ENCODE measurements at regions not wholly inside any gene's neighbourhood (a gene's known extent, or its start where the extent isn't known, plus 50 kb on each side); places are given as distances from the start of the nearest gene placed in this dataset.

DNA sequence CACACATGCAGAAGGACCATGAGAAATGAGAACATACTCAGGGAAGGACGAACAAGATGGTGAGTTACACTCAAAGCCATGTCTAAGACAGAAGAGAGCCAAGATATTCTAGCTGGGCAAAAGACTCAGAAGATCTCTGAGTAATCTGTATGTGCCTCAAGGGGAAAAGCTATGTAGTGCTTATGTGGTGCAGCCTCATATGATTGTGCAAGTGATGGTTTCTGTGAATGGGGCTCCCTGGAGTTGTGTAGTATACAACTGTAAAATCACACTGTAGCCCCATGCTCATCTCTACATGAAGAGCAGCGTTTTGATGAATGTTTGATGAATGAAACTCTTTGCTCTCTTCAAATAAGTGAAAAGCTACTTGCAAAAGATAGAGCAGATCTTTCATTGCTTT, 57.5 kb downstream of the OSR1 start:
- no peak for DNase-seq

DNA sequence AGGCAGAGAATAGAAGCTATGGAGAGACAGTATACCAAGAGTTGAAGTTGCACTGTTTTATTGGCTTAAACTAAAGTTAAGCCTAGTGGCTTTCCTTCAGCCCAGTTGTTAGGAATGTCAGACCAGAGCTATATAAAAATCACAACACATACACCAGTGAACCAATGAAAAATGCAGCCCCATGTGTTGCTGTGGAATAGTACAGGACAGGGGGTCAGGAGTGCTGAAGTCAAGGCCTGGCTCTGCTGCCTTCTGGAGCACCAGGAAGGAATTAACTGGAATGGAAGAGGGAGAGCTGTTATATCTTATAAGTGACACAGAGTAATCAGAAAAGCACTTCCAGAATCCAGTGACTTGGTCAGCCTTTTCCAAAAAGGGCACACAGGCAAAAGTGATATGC, 58.9 kb downstream of the OSR1 start:
- DNase-seq, result peak in 1 of 3 experiments; percentile 11

DNA sequence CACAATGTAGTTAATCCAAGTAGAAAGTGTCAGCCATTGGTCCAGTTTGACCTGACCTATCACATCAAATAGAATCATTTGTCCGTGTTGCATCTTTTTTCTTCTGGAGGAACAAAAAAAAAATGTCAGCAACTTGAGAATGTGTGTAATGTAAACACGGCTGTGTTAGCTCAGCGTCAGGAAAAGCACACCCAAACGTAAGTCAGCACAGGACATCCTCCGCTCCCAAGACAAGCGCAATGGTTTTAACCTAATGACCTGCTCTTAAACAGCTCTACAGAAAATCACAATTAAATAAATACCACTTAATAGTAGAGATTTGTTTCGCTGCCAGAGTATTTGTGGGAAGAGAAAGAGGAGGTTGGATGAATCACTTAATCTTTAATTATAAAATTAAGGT, 59.4 kb downstream of the OSR1 start:
- DNase-seq, result peak in 1 of 3 experiments; percentile 19

DNA sequence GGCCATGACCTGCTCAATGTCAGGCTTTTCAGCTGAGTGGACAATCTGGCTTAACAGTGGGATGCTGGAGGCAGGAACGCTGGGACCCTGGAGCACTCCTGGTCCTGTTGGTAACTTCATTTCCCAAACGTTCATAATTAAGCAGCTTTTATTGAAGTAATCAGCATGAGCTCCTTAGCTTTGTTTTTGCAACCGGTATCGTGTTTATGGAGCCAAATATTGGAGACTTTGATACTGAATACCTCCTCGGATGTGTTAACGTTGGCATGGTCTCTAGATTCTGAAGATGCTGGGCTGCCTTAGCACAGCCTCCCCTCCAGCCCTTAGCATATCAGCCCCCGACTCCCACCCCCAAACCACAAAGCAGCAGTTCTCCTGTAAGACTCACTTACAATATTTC, 60.7 kb downstream of the OSR1 start:
- DNase-seq, result no peak

DNA sequence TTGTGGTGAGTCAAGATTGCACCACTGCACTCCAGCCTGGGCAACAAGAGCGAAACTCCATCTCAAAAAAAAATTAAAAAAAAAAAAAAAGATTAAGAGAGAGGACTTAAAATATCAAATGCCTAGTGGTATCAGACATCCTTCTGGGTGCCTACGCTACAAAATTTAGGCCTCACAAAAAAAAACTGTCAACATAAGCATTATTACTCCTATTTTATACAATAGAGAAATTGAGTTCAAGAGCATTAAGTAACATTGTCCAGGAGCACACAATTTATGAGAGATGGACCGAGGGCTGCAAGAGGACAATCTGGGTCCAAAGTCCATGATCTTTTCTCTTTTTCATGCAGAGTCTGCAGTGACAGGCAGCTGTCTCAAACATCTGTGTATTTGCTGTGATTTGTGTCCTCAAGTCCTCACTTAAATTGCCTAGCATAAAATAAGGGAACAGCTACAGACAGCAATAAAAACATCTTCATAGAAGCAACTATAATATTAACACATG, 62.4 kb downstream of the OSR1 start:
- DNase-seq, result no peak

DNA sequence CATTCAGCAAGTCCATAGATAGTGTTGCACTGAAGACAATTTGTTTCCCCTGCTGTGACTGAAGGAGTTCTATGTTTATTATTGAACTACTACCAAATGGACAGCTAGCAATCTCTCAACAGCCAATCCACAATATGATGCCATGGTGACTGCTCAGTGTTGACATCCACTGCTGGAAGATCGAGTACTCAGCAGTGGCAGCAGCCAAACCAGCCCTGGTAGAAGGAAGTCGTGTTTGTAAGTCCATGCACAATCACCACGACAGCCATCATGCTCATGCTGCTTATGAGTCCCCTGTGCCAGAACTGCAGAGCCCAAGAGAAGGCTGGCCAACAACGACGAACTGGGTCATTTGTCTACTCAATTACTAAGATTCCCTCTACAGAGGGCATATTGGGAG, 66.4 kb downstream of the OSR1 start:
- DNase-seq, result peak in 1 of 3 experiments; percentile 8

DNA sequence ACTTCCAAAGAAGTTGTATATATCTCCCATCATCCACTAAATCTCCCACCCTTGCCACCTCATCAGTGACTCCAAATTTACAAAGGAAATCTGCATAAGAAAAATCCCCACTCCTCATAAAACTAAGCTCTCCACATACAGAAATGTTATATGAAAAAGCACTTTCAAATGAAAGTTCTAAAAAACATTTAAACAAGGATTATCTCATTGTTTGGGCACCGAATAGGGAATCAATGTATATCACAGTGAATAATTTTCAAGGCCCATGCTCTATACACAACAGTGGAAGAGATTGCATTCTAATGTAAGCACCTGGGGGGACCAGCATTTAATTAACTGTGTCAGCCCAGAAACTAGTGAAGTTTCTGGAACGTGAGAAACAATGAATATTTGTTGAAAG, 70.1 kb downstream of the OSR1 start:
- no peak for DNase-seq

DNA sequence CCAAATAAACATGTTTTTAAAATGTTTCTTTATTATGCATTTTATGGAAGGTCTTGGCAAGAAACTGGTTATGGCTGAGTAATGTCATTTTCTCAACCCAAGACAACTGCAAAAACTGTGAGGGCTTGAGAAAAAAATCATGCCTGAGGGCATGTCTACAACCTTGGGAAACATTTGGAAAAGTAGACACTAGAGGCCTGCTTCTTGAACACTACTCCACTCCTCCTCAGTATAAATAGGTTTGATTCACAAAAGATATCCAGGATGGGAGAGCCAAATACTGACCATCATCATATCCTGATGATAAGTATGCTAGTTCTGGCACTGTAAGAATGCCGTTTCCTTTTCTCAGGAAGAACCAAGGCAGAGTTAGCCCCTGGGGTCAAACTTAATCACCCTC, 71.1 kb downstream of the OSR1 start:
- DNase-seq, result no peak

DNA sequence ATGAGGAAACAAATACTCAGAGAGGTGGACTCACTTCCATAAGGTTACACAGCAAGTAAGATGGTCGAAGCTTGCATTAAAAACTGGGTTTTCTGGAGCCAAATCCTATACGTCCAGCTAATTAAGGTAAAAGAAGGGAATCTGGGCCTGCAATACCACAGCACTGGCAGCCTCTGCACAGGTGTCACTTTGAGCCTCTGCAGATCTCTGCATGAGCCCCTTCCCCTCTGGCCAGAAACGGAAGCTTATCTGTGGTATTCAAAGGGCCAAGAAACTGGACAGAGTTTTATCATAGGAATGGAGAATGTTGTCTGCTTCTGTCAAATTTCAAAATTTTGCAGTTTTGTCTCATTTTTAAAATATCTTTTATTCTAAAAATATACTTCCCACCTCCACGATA, 76.1 kb downstream of the OSR1 start:
- no peak for DNase-seq

DNA sequence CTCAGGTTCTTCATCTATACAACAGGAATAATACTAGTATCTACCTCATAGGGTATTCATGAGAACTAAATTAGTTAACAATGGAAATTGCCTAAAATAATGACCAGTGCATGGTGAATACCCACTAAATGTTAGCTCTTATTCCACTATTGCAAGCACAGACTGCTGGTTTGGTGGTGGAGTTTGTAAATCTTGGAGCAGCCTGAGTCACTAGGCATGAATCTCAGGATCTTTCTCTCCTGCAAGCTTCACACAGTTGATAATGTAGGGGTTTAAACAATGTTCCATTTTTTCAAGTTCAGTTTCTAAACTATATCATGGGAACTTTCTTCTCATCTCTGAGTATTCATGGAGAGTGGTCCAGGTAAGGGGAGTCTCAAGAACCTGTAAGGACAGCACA, 84.0 kb downstream of the OSR1 start:
- no peak for DNase-seq

DNA sequence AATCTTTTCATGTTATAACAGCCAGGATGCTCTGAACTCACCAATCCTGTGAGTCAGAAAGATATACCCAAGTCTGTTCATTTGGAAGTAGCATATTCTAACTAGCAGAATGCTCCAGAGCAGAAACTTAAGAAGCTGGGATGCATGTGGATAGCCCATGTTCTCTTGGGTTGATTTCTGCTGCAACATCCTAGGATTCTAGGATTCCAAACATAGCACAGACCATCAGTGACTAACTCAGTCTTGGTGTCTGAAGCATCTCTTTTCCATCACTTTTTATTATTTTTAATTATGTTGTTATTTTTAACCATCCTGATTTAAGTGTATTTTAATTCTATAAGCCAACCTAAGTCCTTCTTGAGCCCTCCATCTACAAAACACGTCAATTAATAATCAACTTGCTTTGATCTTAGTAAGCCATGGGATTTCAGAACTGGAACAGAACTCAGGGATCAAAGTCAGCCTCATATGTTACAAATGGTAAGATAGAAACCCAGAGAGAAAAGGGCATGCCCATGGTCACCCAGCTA, 85.4 kb downstream of the OSR1 start:
- no peak for DNase-seq

DNA sequence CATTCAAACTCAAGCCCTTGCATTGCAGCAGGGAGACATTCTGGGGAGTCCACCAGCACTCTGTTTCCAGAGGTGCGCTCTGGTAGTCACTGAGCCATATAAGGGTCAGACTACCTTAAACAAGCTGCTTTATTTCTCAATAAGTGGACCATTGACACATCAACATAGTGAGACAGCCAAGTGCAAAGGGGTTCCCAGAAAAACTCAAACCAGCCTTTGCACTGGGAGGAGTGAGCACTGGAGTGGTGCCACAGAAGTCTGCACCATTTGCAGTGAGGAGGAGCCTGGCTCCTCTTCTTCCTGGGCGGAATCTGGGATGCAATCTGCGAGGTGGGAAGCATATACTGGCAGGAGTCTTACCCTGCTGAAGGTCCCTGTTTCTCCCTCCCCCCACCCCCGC, 86.4 kb downstream of the OSR1 start:
- no peak for DNase-seq

DNA sequence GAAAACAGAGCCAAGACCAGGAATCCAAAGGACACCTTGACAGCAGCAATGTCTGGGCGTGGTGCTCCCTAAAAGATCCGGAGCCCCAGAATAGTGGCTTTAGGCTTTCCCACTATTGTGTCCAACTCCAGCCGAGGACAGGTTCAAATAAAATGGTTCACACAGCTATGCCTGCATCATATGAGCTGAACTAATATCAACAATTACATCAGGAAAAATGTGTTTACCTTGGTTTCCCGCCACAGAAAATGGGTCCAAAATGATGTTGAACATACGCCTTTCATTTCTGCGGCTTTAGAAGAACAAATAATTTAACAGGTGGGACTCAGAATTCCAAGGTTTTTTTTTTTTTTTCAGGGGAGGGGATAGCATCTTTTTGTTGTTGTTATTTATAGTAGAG, 93.6 kb downstream of the OSR1 start:
- DNase-seq, result no peak

DNA sequence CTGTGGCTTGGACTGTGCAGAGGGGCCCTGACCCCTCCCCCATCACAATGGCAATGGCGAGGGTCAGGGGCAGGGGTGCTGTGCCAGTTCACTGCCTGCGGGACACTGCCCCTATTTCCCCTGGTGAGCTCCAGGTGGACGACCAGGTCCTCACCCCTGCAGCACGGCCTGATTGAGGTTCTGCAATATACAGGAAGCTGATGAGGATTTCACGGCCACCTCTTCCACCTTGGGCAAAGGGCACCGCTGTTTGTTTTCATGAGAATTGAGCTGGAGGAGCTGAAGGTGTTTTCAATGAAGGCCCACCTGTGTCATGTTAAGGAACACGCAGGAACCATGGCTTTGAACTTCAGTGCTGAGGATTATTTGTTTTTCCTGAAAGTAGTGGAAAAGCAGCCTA, 96.3 kb downstream of the OSR1 start:
- no peak for DNase-seq

DNA sequence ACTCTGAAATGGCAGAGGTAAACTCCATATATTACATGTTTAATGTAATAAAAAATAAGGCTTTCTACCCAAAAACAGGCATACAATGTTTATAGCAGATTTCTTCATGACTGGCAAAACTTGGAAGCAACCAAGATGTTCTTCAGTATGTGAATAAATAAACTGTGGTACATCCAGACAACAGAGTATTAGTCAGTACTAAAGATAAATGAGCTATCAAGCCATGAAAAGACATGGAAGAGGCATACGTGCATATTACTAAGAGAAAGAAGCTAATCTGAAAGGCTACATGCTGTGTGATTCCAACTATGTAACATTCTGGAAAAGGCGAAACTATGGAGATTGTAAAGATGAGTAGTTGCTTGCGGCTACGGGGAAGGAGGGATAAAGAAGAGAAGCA, 97.4 kb downstream of the OSR1 start:
- DNase-seq, result no peak

DNA sequence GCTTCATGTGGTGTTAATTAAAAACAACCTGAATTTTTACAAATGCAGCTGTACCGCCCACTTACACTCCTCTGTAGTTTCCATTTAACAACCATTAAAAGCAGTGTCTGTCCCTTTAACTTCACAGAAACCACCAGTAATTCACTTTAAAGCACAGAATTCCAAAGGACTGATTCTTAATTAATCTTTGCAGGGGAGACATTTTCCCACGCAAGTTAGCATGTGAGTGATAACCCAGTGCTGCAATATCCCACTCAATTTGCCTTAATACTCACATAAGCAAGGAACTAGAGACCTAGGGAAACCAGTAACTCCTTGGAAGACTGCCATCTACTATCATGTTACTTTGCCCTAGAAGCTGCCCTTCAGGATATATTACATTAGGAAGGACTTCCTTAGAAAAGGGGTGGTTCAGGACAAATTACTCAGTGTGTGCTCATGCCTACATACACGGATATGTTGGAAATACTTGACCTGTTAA, 102.3 kb downstream of the OSR1 start:
- no peak for DNase-seq

DNA sequence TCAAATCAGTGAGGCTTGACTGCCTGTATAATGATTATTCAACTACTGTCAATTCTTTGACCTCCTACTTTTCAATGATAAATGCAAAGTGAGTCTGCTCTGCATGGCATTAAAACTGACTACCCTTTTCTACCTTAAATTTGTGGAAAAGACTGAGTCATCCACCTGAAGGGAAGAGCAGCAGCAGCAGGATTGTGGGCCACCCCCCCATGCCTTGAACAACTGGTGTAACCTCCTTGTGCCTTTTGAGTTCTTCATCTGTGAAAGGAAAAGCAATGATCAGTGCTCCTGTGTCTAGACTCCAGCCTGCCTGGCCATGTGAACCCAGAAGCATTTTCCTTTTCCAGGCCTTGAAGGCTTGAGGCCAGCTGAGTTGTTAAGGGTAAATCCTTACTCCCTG, 102.9 kb downstream of the OSR1 start:
- DNase-seq, result no peak

DNA sequence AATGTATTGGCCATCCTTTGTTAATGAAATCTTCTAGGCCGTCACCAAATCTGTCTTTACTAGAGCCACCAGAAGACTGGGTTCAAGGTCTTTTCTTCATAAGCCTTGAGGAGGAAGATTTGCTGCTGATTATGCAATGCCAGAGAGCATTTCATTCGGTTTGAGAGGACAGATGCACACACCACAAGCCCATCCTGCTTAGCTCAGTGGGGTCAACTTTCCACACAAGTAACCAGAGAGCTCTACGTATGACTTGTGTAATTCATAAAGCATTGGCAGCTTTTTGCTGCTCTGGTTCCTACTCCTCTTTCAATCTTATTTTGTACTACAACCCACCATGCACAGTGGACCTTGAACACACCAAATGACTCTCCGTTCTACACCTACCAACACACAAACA, 106.9 kb downstream of the OSR1 start:
- DNase-seq, result no peak

DNA sequence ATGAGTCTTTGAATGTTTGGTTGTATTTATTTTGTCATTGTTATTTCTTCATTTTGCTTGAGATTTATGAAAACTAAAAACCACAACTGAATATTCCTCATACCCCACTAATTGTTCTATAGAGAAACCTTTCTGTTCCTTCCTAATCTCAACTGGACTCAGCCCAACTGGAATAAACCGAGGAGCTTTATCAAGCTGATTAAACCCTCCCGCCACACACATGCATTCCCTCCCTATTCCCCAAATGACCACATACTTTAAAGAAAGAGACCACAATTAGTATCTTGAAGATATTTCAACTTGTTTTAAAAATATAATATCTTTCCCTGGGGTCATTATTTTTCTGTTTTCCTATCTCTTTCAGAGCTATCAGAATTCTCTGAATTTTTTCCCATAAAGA, 107.5 kb downstream of the OSR1 start:
- DNase-seq, result no peak

DNA sequence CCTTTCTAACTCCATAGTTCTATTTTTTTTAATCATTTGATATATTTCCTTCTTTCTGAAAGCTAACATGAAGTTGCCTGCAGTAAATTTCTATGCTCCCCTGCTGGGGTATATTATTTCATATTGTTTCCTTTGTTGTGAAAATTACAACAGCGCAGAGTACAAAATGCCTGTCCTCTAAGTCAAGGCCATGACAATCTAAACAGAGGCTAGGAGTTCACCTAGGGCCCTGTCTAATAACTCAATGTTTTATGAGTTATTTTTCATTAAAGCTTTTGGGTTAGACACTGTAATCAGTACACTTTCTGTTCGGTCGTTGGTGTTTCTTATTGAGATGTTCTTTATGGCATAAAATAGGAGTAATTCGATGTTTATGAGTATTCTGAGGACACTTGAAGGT, 111.2 kb downstream of the OSR1 start:
- peak in 1 of 3 experiments; percentile 17 for DNase-seq

DNA sequence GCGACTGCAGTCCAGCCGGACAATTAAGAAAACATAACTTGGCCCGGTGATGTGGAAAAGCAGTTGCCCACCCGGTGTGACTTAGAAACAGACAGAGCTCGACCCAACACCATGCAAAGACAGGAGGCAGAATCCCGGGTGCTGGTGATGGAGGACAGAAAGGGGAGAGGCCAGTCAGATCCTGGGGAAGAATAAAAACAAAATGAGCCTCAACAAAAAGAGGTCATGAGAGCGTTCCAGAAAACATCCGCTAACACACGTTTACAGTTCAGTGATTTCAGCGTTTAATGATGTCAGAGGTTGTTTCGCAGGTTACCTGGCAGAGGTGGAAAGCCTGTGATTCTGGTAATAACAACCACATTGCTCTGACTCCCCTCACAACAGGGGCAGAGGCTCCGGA, 111.9 kb downstream of the OSR1 start:
- no peak for DNase-seq

DNA sequence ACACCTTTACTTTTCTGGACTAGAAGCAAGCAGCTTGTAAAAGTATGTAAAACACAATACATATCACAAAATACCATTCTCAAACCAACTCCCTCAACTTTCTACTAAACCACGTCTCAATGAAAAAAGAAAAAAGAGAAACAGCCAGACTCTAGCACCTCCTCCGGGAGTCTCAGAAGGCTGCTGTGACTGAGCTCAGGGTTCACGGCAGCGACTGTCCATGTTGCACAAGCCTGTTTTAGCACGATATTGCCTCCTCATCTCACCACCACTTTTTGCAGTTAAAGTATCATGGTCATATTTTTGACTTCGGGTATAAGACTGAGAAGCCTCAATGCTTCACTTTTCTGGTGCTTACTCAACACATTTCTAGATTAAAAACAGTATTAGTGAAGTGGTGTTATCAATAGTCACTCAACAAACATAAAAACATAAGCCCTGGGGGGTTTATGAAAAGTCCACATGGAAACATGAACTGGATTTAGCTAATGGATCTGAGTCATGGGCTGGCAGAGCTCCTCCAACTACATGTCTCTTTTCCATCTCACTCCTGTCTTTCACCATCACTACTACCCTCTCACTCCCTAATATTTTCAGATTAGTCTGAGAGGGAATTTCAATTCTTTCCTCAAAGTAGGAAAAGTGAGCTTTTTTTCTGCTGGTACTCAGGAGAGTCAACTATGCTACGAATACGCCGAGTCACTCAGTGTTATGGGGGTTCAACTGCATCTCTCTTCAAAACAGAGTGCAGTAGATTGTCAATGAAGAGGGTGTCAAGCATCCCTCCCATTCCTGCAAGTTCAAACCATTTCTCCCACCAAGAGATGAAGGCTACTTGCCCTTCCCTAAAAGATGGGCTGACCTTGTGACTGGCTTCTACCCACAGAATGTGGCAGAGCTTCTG, 113.7 kb downstream of the OSR1 start:
- no peak for DNase-seq

DNA sequence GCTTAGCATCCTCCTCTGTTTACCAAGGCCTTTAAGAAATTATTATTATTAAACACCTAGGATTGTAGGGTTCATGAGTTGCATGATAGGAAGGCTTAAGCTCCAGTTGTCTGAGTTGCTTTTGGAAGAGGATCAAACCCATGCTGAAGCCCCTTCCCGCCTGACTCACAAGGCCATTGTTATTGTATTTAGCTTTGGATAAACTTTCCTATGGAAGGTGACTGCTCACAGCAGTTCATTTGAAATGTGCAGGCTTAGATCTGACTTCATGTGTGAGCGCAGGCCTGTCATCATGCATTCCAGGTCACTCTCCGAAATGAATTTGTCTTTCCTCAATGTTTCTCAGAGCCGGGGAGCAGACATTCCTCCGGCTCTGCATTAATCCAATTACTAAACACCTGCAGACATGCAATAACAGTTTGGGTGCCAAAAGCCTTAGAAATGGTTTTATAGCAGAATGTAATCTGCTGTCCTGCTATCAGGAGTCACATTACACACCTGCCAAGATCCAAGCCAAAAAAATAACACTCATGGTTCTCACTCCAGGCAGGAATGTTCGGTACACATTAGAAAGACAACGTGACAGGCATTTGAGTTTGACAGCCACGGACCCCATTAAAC, 119.9 kb downstream of the OSR1 start:
- no peak for DNase-seq

DNA sequence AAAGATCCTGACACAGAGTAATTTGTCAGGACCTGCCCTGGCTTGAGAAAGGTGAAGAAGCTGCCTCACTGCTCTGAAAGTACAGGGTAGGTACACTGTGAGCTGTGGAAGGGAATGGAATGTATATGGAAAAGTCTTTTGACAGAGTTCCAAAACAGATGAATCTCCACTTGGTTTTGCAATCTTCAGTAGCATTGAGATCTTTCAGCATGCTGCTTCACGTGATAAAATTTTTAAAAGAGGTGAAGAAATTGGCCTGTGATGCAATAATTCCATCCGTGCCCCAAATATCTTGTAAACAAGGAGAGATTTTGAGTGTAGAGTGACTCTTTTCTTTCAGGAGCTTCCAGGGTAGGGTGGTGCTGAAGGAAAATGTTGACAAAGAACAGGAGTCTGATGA, 123.1 kb downstream of the OSR1 start:
- DNase-seq, result no peak

All from NCI-H1417 (cell line).